Hepatocyte (in vitro differentiated cells): ENCODE measurements at regions not wholly inside any gene's neighbourhood (a gene's known extent, or its start where the extent isn't known, plus 50 kb on each side); places are given as distances from the start of the nearest gene placed in this dataset.
"Not testable (repeated sequence)": the region's sequence is repeated elsewhere in the genome, so short reads cannot be mapped to it uniquely, and the experiment has no call there.

ENCODE experiments used
- DNase-seq: peaks from one replicate; pipeline ENCODE4 v3.0.0-alpha.2; 2016; ENCODE audit warnings: low spot score
- H2AFZ ChIP-seq: fragments of 200-600 bp; sonication (generic); 2 replicates; pipeline ENCODE4 v1.6.0; 2016; ENCODE audit warnings: antibody characterized with exemption, mild to moderate bottlenecking
- H3K27ac ChIP-seq: fragments of 200-600 bp; sonication (generic); 2 replicates; pipeline ENCODE4 v1.5.1; 2016; ENCODE audit warnings: mild to moderate bottlenecking
- H3K27me3 ChIP-seq: fragments of 200-600 bp; sonication (generic); 2 replicates; pipeline ENCODE4 v1.6.1; 2016
- H3K36me3 ChIP-seq: fragments of 200-600 bp; sonication (generic); replicated peaks from 2 replicates; pipeline ENCODE4 v1.5.1; 2016; ENCODE audit warnings: low read depth; ENCODE audit not compliant: insufficient read depth
- H3K4me1 ChIP-seq: fragments of 200-600 bp; sonication (generic); 2 replicates; pipeline ENCODE4 v1.5.1; 2016; ENCODE audit warnings: mild to moderate bottlenecking, moderate library complexity; ENCODE audit not compliant: insufficient read depth
- H3K4me2 ChIP-seq: fragments of 200-600 bp; sonication (generic); 2 replicates; pipeline ENCODE4 v1.6.0; 2016
- H3K4me3 ChIP-seq: fragments of 200-600 bp; sonication (generic); 2 replicates; pipeline ENCODE4 v1.5.1; 2016; ENCODE audit warnings: mild to moderate bottlenecking
- H3K79me2 ChIP-seq: fragments of 200-600 bp; sonication (generic); 2 replicates; pipeline ENCODE4 v1.6.0; 2017; ENCODE audit warnings: mild to moderate bottlenecking
- H3K9me2 ChIP-seq: fragments of 200-600 bp; sonication (generic); replicated peaks from 2 replicates; pipeline ENCODE4 v1.6.0; 2017; ENCODE audit warnings: mild to moderate bottlenecking; ENCODE audit not compliant: insufficient read depth
- H3K9me3 ChIP-seq: fragments of 200-600 bp; sonication (generic); 2 replicates; pipeline ENCODE4 v1.5.1; 2016; ENCODE audit warnings: low read depth, mild to moderate bottlenecking
- H4K20me1 ChIP-seq: fragments of 200-600 bp; sonication (generic); 2 replicates; pipeline ENCODE4 v1.6.0; 2016; ENCODE audit warnings: mild to moderate bottlenecking; ENCODE audit not compliant: insufficient read depth, poor library complexity, severe bottlenecking
- CTCF ChIP-seq: fragments of 200-600 bp; sonication (generic); IDR thresholded peaks from 2 replicates; pipeline ENCODE4 v1.5.1; 2016; ENCODE audit warnings: antibody characterized with exemption, mild to moderate bottlenecking; ENCODE audit not compliant: poor library complexity
- EZH2 ChIP-seq: fragments of 200-600 bp; sonication (generic); IDR thresholded peaks from 2 replicates; pipeline ENCODE4 v1.6.1; 2016; ENCODE audit warnings: antibody characterized with exemption, mild to moderate bottlenecking, borderline replicate concordance
- EZH2phosphoT487 ChIP-seq: fragments of 200-600 bp; sonication (generic); IDR thresholded peaks from one replicate; pipeline ENCODE4 v1.6.1; 2018; ENCODE audit warnings: antibody characterized with exemption, mild to moderate bottlenecking, low read depth, moderate library complexity; ENCODE audit not compliant: unreplicated experiment, severe bottlenecking
- WGBS: methylation state at CpG from one replicate; pipeline ENCODE4 v1.1.6; 2016; ENCODE audit warnings: low lambda C conversion rate; ENCODE audit errors: missing lambda C conversion rate; 5-methylcytosine and 5-hydroxymethylcytosine counted together

- Histone ChIP-seq H3K4me1 (no peaks in the 10 kb centered on the region), H3K27ac (no peak overlapping the region), H2AFZ (no peak overlapping the region), H4K20me1 (no peaks in the 10 kb centered on the region), H3K4me2 (no peak overlapping the region), H3K4me3 (no peak overlapping the region), H3K9me2 (no peaks in the 10 kb centered on the region), H3K9me3 (peaks cover 6% of the 10 kb centered on the region), H3K36me3 (no peaks in the 10 kb centered on the region), H3K27me3 (no peaks in the 10 kb centered on the region), H3K79me2 (no peaks in the 10 kb centered on the region)
- TF ChIP-seq EZH2phosphoT487 (no peak), EZH2 (no peak), CTCF (no peak)
- WGBS = 58% methylated on average over 3 of the region's 3 CpGs
- no peak for DNase-seq
Measured at GRCh38 chr20:48131581-48131980, 346.3 kb upstream of the SULF2 start.

GRCh38 chr20:48129345-48129942, 344.2 kb upstream of the SULF2 start:
- no peak overlapping the region for H2AFZ ChIP-seq
- no peaks in the 10 kb centered on the region for H3K79me2 ChIP-seq
- H3K36me3 ChIP-seq = no peaks in the 10 kb centered on the region
- H3K4me1 ChIP-seq = no peaks in the 10 kb centered on the region
- no peaks in the 10 kb centered on the region for H4K20me1 ChIP-seq
- H3K9me2 ChIP-seq = no peaks in the 10 kb centered on the region
- no peak for DNase-seq
- no peak overlapping the region for H3K4me3 ChIP-seq
- H3K4me2 ChIP-seq = no peak overlapping the region
- WGBS = 57% methylated on average over 5 of the region's 5 CpGs
- no peak overlapping the region for H3K27ac ChIP-seq
- peaks cover 6% of the 10 kb centered on the region for H3K9me3 ChIP-seq
- H3K27me3 ChIP-seq = no peaks in the 10 kb centered on the region
- no peak for TF ChIP-seq EZH2
- no peak for TF ChIP-seq CTCF
- TF ChIP-seq EZH2phosphoT487 = no peak

GRCh38 chr20:48128436-48128835, 343.2 kb upstream of the SULF2 start:
- H3K27ac ChIP-seq = no peak overlapping the region
- H3K36me3 ChIP-seq = no peaks in the 10 kb centered on the region
- no peaks in the 10 kb centered on the region for H3K27me3 ChIP-seq
- no peak overlapping the region for H3K4me2 ChIP-seq
- no peaks in the 10 kb centered on the region for H3K9me2 ChIP-seq
- no peaks in the 10 kb centered on the region for H3K4me1 ChIP-seq
- 87% methylated on average over 3 of the region's 3 CpGs for WGBS
- TF ChIP-seq EZH2 (no peak), EZH2phosphoT487 (no peak), CTCF (no peak)
- no peak overlapping the region for H3K4me3 ChIP-seq
- H4K20me1 ChIP-seq = no peaks in the 10 kb centered on the region
- no peak for DNase-seq
- H3K9me3 ChIP-seq = peaks cover 6% of the 10 kb centered on the region
- no peak overlapping the region for H2AFZ ChIP-seq
- H3K79me2 ChIP-seq = no peaks in the 10 kb centered on the region

- H3K4me1 ChIP-seq, H3K4me2 ChIP-seq, H3K27ac ChIP-seq, H3K4me3 ChIP-seq, H3K27me3 ChIP-seq, H4K20me1 ChIP-seq, H3K9me2 ChIP-seq, H2AFZ ChIP-seq, DNase-seq, H3K9me3 ChIP-seq, H3K36me3 ChIP-seq, H3K79me2 ChIP-seq: not testable (repeated sequence)
- 82% methylated on average over 10 of the region's 10 CpGs for WGBS
Measured at GRCh38 chr20:48127964-48128363, 342.7 kb upstream of the SULF2 start.

GRCh38 chr20:48127133-48127532, 341.9 kb upstream of the SULF2 start:
- H2AFZ ChIP-seq, H3K9me2 ChIP-seq, H3K27me3 ChIP-seq, H3K27ac ChIP-seq, H3K9me3 ChIP-seq, H4K20me1 ChIP-seq, H3K4me2 ChIP-seq, H3K4me1 ChIP-seq, H3K4me3 ChIP-seq, H3K36me3 ChIP-seq, DNase-seq, H3K79me2 ChIP-seq: not testable (repeated sequence)
- 86% methylated on average over 10 of the region's 13 CpGs for WGBS
